ENCODE measurements at regions not wholly inside any gene's neighbourhood (a gene's known extent, or its start where the extent isn't known, plus 50 kb on each side); places are given as distances from the start of the nearest gene placed in this dataset.

GRCh38 chr11:11009179-11009578 lies 151.3 kb upstream of the ZBED5 start:
- Histone ChIP-seq H3K27ac (no peak overlapping the region), H3K4me3 (no peak overlapping the region), H3K27me3 (peaks cover 0 to 3% (median 0%) of the 10 kb centered on the region in 4 donors), H3K9me3 (no peaks in the 10 kb centered on the region), H3K4me1 (no peaks in the 10 kb centered on the region), H3K36me3 (no peaks in the 10 kb centered on the region)
- 48 to 56% methylated on average over 4 of the region's 4 CpGs for WGBS, 2 donors
- DNase-seq (no peak), ATAC-seq (no peak), FAIRE-seq (no peak)
- intact Hi-C loops (cut with DNase I), result no loop called here
- TF ChIP-seq CTCF (IDR thresholded peaks at IDR 0.05), result no peak

- Histone ChIP-seq H3K27me3 (no peaks in the 10 kb centered on the region), H3K27ac (no peak overlapping the region), H3K9me3 (no peaks in the 10 kb centered on the region), H3K36me3 (no peaks in the 10 kb centered on the region), H3K4me1 (no peaks in the 10 kb centered on the region), H3K4me3 (no peak overlapping the region)
- 27 to 47% methylated on average over 1 of the region's 1 CpG for WGBS, 2 donors
- intact Hi-C loops (cut with DNase I), result no loop called here
- ATAC-seq, result no peak
- TF ChIP-seq CTCF (IDR thresholded peaks at IDR 0.05), result no peak
- FAIRE-seq, result no peak
- no peak for DNase-seq
Observed at GRCh38 chr11:11004069-11004468, 146.2 kb upstream of the ZBED5 start.

DNA sequence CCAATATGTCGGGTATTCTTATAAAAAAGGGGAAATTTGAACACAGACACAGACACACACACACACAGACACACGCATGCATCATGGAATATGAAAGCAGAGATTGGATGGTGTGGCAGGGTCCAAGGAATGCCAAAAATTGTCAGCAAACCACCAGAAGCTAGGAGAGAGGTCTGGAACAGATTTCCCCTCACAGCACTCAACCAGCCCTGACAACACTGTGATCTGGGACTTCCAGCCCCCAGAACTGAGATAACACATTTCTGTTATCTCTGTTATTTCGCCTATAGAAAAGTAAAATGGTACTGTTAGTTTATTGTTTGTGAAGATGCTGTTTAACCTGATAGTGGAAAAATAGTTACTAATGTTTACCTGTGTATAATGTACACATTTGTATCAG lies 145.4 kb upstream of the ZBED5 start:
- intact Hi-C loops (cut with DNase I), result no loop called here
- Histone ChIP-seq H3K4me3 (no peak overlapping the region), H3K27ac (no peak overlapping the region), H3K9me3 (no peaks in the 10 kb centered on the region), H3K36me3 (no peaks in the 10 kb centered on the region), H3K4me1 (no peaks in the 10 kb centered on the region), H3K27me3 (no peaks in the 10 kb centered on the region)
- DNase-seq (no peak), FAIRE-seq (no peak), ATAC-seq (no peak)
- TF ChIP-seq CTCF (IDR thresholded peaks at IDR 0.05), result no peak
- WGBS, 2 donors, result 40 to 45% methylated on average over 3 of the region's 3 CpGs

DNA sequence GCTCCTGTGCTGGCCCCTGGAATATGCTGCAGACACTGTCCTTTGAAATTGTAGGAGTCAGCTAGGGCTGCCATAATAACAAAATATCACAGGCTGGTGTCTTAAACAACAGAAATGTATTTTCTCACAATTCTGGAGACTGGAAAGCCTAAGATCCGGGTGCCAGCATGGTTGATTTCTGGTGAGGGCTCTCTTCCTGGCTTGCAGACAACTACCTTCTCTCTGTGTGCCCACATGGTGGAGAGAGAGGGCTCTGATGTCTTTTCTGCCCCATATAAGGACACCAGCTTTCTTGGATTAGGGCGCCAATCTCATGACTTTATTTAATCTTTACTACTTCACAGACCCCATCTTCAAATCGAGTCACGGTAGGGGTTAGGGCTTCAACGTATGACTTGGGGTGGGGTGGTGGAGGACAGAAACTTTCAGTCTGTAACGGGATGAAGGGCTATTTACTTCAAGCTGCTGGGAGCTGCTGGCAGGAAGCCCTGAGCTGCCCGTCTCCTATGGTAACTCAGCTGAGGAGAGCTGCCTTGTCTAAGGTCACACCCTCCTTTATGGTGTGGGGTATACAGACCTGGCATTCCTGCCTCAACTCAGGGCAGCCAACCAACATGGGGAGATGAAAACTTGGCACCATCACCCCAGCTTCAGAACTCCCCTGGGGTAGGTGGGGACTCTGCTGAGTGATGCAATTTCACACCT lies 142.9 kb upstream of the ZBED5 start:
- no peak for FAIRE-seq
- ATAC-seq, result no peak
- Histone ChIP-seq H3K36me3 (no peaks in the 10 kb centered on the region), H3K4me1 (no peaks in the 10 kb centered on the region), H3K9me3 (no peaks in the 10 kb centered on the region), H3K4me3 (no peak overlapping the region), H3K27me3 (no peaks in the 10 kb centered on the region), H3K27ac (no peak overlapping the region)
- 69 to 75% methylated on average over 7 of the region's 7 CpGs for WGBS, 2 donors
- intact Hi-C loops (cut with DNase I), result no loop called here
- DNase-seq, result no peak
- no peak for TF ChIP-seq CTCF (IDR thresholded peaks at IDR 0.05)

DNA sequence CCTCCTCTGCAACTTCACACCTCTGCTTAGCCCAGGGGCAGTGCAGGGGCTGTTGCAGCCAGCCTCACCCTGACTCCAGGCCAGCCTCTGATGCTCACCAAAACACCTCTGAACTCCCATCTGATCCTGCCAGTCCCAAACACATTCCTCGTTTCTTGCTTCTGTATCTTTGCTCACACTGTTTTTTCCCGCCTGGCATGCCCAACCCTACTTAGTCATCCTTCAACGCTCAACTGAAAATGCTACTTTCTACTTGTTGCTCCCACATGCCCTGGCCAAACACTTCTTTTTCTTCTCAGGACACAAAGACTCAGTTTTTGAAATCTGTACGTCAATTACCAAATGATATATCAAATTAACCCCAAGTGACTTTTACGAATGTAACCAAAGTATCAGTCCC lies 140.8 kb upstream of the ZBED5 start:
- 75 to 84% methylated on average over 5 of the region's 5 CpGs for WGBS, 2 donors
- no peaks in the 10 kb centered on the region for H3K4me1 ChIP-seq
- no peak for ATAC-seq
- H3K27ac ChIP-seq, result no peak overlapping the region
- H3K4me3 ChIP-seq, result no peak overlapping the region
- intact Hi-C loops (cut with DNase I), result no loop called here
- no peaks in the 10 kb centered on the region for H3K36me3 ChIP-seq
- no peak for FAIRE-seq
- DNase-seq, result no peak
- H3K9me3 ChIP-seq, result no peaks in the 10 kb centered on the region
- no peaks in the 10 kb centered on the region for H3K27me3 ChIP-seq
- no peak for TF ChIP-seq CTCF (IDR thresholded peaks at IDR 0.05)
